ENCODE measurements at regions not wholly inside any gene's neighbourhood (a gene's known extent, or its start where the extent isn't known, plus 50 kb on each side); places are given as distances from the start of the nearest gene placed in this dataset.
A peak's percentile ranks its signal among the peaks of the same experiment; 100 is the strongest.
"Not testable (repeated sequence)": the region's sequence is repeated elsewhere in the genome, so short reads cannot be mapped to it uniquely, and the experiment has no call there.

DNA sequence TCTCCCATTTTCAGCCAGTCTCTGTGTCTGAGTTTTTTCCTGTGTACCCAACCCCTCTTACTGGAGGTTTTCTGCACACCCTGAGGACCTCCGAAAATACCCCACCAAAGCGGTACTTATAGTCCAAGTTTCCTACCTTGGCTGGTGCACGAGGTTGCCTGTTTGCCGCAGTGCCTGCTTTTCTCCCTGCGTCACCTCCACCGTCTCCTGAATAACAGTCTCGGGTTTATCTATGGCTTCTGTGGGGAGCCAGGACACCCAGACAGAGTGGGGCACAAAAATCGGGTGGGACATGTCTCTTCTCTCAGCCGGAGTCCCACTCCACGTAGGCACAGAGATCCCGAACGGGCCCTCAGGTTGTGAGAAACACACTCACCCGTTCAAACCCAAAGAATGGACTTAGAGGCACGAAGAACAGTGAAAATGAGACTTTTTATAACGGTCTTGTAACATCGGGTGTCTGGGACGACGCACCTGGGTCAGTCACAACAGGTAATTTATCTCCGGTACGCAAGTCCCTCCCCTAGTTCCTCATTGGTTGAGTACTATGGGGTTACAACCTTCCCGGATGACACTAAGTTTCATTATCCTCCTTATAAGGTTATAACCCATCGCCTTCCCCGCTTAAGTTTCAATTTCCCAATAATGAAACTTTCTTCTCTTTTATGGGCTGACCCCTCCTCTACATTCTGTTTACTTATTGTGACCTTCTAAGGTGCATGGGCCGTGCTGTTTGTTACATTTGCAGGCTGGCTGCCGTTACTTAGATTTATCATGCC, 970.2 kb upstream of the COX7C start:
- H3K9ac ChIP-seq, result no peak overlapping the region
- no peaks in the 10 kb centered on the region for H3K27me3 ChIP-seq
- H3K36me3 Mint-ChIP-seq, result no peaks in the 10 kb centered on the region
- no peaks in the 10 kb centered on the region for H3K9me3 Mint-ChIP-seq
- H3K4me3 ChIP-seq, result no peak overlapping the region
- H3K4me1 Mint-ChIP-seq, result no peaks in the 10 kb centered on the region
- H3K4me3 Mint-ChIP-seq, result no peak overlapping the region
- no peaks in the 10 kb centered on the region for H4K20me1 ChIP-seq (ENCODE audit: low read depth)
- no peak overlapping the region for H3K27ac ChIP-seq
- TF ChIP-seq EZH2phosphoT487 (IDR thresholded peaks at IDR 0.05) (no peak), EZH2 (IDR thresholded peaks at IDR 0.05) (no peak)
- TF ChIP-seq, protein P1, sequence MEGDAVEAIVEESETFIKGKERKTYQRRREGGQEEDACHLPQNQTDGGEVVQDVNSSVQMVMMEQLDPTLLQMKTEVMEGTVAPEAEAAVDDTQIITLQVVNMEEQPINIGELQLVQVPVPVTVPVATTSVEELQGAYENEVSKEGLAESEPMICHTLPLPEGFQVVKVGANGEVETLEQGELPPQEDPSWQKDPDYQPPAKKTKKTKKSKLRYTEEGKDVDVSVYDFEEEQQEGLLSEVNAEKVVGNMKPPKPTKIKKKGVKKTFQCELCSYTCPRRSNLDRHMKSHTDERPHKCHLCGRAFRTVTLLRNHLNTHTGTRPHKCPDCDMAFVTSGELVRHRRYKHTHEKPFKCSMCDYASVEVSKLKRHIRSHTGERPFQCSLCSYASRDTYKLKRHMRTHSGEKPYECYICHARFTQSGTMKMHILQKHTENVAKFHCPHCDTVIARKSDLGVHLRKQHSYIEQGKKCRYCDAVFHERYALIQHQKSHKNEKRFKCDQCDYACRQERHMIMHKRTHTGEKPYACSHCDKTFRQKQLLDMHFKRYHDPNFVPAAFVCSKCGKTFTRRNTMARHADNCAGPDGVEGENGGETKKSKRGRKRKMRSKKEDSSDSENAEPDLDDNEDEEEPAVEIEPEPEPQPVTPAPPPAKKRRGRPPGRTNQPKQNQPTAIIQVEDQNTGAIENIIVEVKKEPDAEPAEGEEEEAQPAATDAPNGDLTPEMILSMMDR (IDR thresholded peaks at IDR 0.05), result no peak
- no peak for DNase-seq (ENCODE audit: low spot score)
- H2AFZ ChIP-seq (replicated peaks), result peak overlapping the region; percentile 76
- H3K4me2 ChIP-seq, result no peak overlapping the region
- no peaks in the 10 kb centered on the region for H3F3A ChIP-seq (ENCODE audit: low read depth)
- no peak overlapping the region for H3K27ac Mint-ChIP-seq
- no peaks in the 10 kb centered on the region for H3K27me3 Mint-ChIP-seq (ENCODE audit: insufficient read depth, low read depth)
- peaks cover 5% of the 10 kb centered on the region for H3K4me1 ChIP-seq
- no peaks in the 10 kb centered on the region for H3K36me3 ChIP-seq
- H3K79me2 ChIP-seq (ENCODE audit: low read depth), result no peaks in the 10 kb centered on the region
- H3K9me3 ChIP-seq (ENCODE audit: low read depth), result no peaks in the 10 kb centered on the region

GRCh38 chr5:85648495-85648894, 969.2 kb upstream of the COX7C start:
- no peaks in the 10 kb centered on the region for H3K27me3 Mint-ChIP-seq (ENCODE audit: insufficient read depth, low read depth)
- H3K9me3 Mint-ChIP-seq, result no peaks in the 10 kb centered on the region
- Histone ChIP-seq H3K27ac (no peak overlapping the region), H3F3A (ENCODE audit: low read depth) (no peaks in the 10 kb centered on the region), H3K9ac (no peak overlapping the region), H3K36me3 (no peaks in the 10 kb centered on the region), H3K4me1 (peaks cover 5% of the 10 kb centered on the region), H3K4me3 (no peak overlapping the region), H3K79me2 (ENCODE audit: low read depth) (no peaks in the 10 kb centered on the region), H3K9me3 (ENCODE audit: low read depth) (no peaks in the 10 kb centered on the region), H3K27me3 (no peaks in the 10 kb centered on the region), H2AFZ (replicated peaks) (no peak overlapping the region), H3K4me2 (no peak overlapping the region), H4K20me1 (ENCODE audit: low read depth) (no peaks in the 10 kb centered on the region)
- no peak overlapping the region for H3K4me3 Mint-ChIP-seq
- no peaks in the 10 kb centered on the region for H3K36me3 Mint-ChIP-seq
- no peaks in the 10 kb centered on the region for H3K4me1 Mint-ChIP-seq
- no peak for DNase-seq (ENCODE audit: low spot score)
- H3K27ac Mint-ChIP-seq, result no peak overlapping the region
- TF ChIP-seq, protein P1 (IDR thresholded peaks at IDR 0.05), result no peak
- TF ChIP-seq EZH2 (IDR thresholded peaks at IDR 0.05), result no peak
- no peak for TF ChIP-seq EZH2phosphoT487 (IDR thresholded peaks at IDR 0.05)

GRCh38 chr5:85651731-85652130, 966.0 kb upstream of the COX7C start:
- Histone ChIP-seq H2AFZ (replicated peaks) (no peak overlapping the region), H3K27ac (no peak overlapping the region), H3K4me2 (no peak overlapping the region), H3F3A (ENCODE audit: low read depth) (no peaks in the 10 kb centered on the region), H3K36me3 (no peaks in the 10 kb centered on the region), H3K27me3 (no peaks in the 10 kb centered on the region), H3K9me3 (ENCODE audit: low read depth) (peaks cover 4% of the 10 kb centered on the region), H3K79me2 (ENCODE audit: low read depth) (no peaks in the 10 kb centered on the region), H3K4me3 (no peak overlapping the region), H4K20me1 (ENCODE audit: low read depth) (no peaks in the 10 kb centered on the region), H3K4me1 (peaks cover 3% of the 10 kb centered on the region), H3K9ac (no peak overlapping the region)
- Mint-ChIP-seq H3K36me3 (no peaks in the 10 kb centered on the region), H3K27ac (no peak overlapping the region), H3K4me3 (no peak overlapping the region), H3K4me1 (no peaks in the 10 kb centered on the region), H3K9me3 (peaks cover 5% of the 10 kb centered on the region), H3K27me3 (ENCODE audit: insufficient read depth, low read depth) (peaks cover 2% of the 10 kb centered on the region)
- no peak for TF ChIP-seq EZH2 (IDR thresholded peaks at IDR 0.05)
- TF ChIP-seq, protein P1 (IDR thresholded peaks at IDR 0.05), result no peak
- no peak for TF ChIP-seq EZH2phosphoT487 (IDR thresholded peaks at IDR 0.05)
- no peak for DNase-seq (ENCODE audit: low spot score)

- not testable (repeated sequence) for H3K4me3 ChIP-seq; H3K36me3 Mint-ChIP-seq; H3K9me3 ChIP-seq (ENCODE audit: low read depth); H3K4me1 Mint-ChIP-seq; H3F3A ChIP-seq (ENCODE audit: low read depth); H2AFZ ChIP-seq (replicated peaks); H3K27ac Mint-ChIP-seq; H3K4me2 ChIP-seq; H3K27me3 Mint-ChIP-seq (ENCODE audit: insufficient read depth, low read depth); H3K9ac ChIP-seq; H3K4me3 Mint-ChIP-seq; H4K20me1 ChIP-seq (ENCODE audit: low read depth); H3K4me1 ChIP-seq; H3K36me3 ChIP-seq; H3K27me3 ChIP-seq; DNase-seq (ENCODE audit: low spot score); H3K27ac ChIP-seq; H3K9me3 Mint-ChIP-seq; H3K79me2 ChIP-seq (ENCODE audit: low read depth)
Observed at GRCh38 chr5:85654144-85654543, 963.6 kb upstream of the COX7C start.

All from neural progenitor cell (in vitro differentiated cells).